NCI-H146 treated with DMSO at 0.1 percent for 48 hours (cell line): ENCODE measurements at regions not wholly inside any gene's neighbourhood (a gene's known extent, or its start where the extent isn't known, plus 50 kb on each side); places are given as distances from the start of the nearest gene placed in this dataset.
"Not testable (repeated sequence)": the region's sequence is repeated elsewhere in the genome, so short reads cannot be mapped to it uniquely, and the experiment has no call there.

Experiments
- DNase-seq: peaks from one replicate; lab custom pipeline; 2025; ENCODE audit not compliant: unreplicated experiment; lab: John Stamatoyannopoulos, UW

DNA sequence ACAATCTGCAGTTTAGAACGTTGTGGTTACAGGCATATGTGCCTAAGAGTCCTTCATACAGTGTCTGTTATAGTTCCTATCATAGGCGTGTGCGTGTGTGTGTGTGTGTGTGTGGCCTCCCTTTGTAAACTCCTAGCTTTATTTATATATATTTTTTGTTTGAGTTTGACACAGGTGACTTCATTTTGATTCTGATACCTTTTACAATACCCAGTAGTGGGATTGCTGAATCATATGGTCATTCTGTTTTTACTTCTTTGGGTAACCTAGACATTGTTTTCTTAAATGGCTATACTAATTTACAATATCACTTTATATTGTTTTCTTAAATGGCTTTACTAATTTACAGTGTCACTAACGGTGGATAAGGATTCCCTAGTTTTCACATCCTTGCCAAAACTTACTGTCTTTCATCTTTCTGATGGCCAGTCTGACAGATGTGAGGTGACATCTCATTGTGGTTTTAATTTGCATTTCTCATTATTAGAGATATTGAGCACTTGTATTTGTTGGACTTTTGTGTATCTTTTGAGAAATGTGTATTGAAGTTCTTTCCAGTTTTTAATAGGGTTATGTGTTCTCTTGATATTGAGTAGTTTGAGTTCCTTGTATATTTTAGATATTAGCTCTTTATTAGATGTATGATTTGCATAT lies 211.1 kb upstream of the NUDT6 start:
- no peak for DNase-seq

DNA sequence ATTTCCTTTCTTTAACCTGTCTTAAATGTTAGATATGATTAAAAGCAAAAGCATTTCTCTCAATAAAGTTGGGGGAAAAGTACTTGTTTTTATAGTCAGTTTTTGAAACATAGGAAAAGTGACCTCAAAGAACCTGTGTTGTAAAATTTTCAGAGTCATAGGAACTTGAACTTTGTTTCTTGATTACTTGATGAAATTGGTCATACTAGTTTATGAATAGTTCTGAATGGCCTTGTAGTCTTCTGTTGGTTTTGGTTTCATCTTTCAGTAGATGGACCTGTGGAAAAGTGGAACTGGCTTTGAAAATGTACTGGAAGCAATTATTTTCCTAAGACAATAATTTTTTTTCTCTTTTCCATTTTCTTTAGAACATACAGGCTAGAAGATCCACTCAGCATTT lies 222.2 kb upstream of the NUDT6 start:
- DNase-seq = no peak

DNA sequence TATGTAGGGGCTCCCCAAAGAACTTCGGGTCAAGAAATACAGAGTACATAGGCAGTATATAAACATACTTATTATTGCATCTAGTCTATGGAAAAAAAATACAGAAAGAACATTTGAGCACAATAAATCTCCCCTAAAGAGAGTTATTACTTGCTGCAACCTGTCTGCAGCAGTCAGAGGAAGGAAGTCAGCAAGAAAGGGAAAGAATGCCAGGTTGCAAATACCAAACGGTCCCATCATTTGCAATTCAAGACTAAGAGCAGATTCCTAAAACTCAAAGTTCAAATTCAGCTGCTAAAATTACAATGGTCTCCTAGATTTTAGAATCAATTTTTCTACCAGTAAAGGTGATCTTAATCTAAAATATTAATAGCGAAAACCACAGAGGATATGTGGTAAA lies 236.2 kb upstream of the NUDT6 start:
- no peak for DNase-seq

DNA sequence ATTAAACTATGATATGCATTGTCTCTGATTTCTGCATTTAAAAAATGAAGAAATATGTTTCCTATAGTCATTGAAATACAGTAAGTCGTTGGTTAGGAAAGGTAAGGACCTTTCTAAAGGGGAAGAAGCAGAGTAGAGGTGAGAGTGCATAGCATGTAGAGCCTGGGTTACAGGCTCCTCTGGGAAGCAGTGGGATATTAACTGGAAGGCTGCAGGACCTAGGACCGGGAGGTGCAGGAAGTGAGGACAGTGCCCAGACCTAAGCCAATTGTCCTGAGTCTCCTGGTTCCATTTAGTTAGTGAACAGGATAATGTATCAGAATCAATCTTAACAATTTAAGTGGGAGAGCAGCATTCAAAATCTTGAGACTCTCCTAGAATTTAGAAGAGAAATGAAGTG lies 237.1 kb upstream of the NUDT6 start:
- no peak for DNase-seq

DNA sequence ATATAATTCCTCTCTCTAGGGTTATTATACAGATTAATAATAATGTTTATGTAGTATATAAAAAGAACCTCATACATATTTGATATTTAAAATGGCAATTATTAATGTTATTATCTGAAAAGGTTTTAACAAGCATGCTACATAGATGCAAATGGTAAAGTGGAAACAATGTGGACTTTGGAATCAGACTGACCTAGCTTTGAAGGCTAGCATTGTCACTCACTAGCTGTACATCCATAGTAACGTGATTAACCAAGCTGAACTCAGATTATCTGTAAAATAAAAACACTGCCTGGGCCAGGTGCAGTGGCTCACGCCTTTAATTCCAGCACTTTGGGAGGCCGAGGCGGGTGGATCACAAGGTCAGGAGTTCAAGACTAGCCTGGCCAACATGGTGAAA lies 233.7 kb upstream of the SPRY1 start:
- DNase-seq = no peak

DNA sequence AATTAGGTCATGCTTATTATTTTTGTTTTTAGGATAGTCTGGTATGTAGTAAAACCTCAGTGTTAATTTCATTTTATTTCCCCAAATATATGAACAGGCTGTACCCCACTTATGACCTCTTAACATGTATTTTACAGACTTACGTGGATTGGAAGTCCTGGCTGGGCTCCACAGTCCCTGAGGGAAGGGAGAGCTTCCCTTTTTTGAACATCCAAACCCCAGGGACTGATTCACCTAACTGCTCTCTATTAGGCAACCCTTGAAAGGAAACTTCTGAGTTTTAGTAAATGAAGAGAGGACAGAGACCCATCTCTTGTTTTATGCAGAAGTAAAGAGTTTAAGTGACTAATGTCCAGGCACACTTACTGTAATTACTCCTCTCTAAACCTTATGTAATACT lies 233.1 kb upstream of the SPRY1 start:
- DNase-seq = no peak

DNA sequence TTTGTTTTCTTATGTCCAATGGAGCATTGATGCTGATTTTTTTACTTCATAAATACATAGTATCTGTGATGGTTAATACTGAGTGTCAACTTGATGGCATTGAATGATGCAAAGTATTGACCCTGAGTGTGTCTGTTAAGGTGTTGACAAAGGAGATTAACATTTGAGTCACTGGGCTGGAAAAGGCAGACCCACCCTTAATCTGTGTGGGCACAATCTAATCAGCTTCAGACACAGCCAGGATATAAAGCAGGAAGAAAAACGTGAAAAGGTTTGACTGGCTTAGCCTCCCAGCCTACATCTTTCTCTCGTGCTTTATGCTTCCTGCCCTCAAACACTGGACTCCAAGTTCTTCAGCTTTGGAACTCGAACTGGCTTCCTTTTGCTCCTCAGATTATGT lies 230.6 kb upstream of the SPRY1 start:
- DNase-seq = no peak

DNA sequence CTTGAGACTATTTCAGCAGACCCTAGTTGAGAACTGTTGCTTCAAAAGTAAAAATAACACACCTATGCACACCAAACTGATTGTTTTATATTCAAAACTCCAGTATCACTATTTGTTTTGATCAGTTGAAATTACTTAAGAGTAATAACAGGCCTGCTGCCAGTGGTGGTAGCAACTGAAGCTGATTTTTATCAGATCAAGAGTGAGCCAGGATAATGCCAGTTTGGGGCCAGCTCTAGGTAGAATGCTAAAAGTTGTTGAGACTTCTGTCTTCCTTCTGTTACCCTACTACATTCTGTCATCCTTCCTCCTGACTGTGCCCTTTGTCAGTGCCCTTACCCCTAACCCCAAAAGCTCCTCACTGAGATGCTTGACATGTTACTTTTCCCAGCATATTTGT lies 228.7 kb upstream of the SPRY1 start:
- DNase-seq = no peak

DNA sequence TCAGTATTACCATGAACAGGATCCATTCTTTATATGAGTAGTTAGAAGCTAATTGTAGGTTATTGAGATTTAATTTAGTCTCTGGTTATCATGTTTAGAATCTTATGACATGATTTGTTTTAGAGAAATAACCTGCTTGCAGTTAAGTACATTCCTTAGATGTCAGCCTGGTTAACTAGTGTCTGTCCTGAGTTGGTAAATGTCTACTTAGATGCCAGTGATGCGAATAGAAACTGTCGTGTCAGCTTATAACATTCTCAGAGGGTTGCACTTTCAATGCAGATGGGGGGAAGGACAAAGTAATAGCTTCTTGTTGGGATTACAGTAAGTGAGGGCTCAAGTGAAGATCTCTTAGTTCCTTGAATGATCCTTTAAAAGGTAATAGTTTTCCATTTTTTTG lies 227.8 kb upstream of the SPRY1 start:
- DNase-seq = no peak

DNA sequence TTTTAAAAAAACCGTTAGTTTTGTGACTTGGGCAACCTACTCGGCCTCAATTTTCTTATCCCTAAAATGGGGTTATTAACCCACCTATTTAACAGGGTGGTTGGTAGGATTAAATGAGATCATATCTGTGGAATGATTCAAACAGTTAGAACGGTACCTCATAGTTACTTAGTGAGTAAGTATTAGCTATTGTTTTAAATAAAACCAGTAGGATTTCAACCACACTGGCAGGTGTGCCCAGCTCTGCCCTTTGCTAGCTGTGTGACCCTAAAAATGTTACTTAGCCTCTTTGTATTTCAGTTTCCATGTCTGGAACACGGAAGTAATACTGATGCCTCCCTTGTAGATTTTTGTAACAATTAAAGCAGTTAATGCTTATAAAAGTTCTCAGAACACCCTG lies 225.8 kb upstream of the SPRY1 start:
- DNase-seq = no peak

DNA sequence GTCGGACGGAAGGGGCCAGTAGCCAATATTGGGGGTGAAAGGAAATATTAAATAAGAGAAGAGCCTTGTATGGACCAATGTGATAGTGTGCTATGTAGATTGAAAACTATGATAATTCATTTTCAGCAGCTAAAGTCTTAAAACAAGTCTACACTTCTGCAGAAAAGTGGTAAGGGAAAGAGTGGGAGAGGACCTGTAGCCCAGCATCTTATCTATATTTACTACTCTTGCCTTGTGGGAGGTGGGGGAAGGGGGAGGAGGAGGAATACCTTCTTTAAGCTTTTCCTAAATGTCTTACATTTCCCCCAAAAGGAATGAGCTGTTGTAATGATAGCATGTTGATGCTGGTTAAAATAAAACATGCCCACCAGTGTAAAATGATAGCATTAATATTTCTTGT lies 220.0 kb upstream of the SPRY1 start:
- no peak for DNase-seq

DNA sequence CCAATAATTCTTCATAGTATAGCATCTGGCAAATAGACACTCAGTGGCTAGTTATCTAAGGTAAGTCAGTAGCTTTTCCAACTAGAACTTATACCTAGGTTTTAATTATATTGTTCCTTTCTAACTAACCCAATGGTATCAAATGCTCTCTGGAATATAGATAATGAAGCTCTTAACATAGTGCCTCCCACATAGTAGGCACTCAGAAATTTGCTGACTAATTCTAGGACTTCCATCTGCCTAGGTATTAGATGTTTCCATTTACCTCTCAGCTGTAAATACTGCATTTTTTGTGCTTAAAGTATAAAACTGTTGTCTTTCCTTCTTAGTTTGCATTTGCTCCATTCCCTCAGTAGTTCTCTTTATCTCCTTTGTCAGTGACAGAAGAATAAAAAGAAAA lies 214.3 kb upstream of the SPRY1 start:
- no peak for DNase-seq

DNA sequence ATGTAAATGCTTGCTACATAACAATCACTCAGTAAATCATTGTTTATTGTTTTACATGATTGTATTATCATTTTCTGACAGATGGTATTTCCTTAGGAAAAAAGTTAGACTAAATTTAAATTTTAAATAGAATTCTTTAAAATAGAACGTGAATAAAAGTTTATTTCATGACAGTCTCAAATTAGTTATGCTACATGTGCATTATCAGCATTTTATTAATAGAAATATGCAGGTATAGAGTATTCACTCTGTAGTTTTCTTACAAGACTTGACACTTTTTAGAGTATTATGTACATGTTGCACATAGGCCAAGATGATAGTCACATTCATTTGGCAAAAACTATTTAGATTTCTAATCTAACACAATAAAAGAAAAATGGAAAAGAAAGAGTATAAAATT lies 213.3 kb upstream of the SPRY1 start:
- no peak for DNase-seq

DNA sequence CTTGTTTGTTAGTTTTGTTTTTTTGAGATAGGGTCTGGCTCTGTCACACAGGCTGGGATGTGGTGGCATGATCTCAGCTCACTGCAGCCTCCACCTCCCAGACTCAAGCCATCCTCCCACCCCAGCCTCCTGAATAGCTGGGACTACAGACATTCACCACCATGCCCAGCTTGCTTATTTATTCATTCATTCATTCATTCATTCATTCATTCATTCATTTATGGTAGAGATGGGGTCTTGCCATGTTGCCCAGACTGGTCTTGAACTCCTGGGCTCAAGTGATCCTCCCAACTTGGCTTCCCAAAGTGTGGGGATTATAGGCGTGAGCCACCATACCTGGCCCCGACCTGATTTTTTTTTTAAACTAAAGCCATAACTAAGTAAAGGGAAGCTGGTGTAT lies 212.8 kb upstream of the SPRY1 start:
- not testable (repeated sequence) for DNase-seq

DNA sequence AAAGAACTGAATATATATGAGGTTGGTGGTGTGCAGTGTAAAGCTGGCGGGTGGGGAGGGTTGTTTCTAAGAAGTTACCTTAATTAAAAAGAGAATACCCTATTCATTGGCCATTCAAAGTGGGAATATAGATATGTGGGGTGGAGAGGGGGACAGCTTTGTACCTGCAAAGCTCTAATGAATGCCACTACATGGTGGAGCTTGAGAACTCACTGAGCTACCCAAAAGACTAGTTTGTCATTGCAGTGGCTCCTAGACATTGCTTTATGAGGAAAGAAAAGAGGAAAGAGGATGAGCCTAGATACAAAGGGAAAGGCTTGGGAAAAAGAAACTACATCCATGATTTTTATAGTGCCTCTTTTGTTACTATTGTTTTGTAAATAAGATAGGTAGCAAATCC lies 209.9 kb upstream of the SPRY1 start:
- DNase-seq = no peak

DNA sequence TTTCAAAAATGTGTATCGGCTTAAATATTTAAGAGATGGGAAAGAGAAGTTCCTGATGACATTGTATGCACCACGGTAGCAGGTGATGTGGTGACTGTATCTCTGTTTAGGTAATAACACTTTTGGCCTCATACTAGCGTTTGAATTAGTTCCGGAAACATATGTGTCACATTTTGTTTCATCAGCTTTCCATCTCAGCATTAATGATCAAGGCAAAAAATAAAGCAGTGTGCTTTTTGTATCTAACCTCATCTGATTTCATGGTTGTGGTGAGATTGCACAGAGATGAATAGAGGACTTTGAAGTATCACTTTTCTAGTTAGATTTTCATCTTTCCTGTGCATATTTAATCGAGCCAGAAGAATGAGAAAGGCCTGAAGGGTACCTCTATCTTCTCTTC lies 206.4 kb upstream of the SPRY1 start:
- DNase-seq = no peak

DNA sequence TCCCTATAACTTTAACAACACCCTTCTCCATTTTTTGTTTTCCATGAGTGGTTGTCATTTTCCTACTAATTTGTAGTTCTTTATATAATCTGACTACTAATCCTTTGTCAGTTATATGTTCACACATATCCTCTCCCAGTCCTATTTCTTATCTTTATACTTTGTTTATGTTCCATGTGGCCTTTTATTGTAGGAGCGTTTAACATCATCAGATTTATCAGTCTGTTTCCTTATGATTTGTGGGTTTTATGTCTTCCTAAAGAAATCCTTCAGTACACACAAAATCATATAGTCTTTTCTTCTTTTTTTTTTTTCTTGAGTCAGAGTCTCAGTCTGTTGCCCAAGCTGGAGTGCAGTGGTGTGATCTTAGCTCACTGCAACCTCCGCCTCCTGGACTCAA lies 204.9 kb upstream of the SPRY1 start:
- DNase-seq = no peak

DNA sequence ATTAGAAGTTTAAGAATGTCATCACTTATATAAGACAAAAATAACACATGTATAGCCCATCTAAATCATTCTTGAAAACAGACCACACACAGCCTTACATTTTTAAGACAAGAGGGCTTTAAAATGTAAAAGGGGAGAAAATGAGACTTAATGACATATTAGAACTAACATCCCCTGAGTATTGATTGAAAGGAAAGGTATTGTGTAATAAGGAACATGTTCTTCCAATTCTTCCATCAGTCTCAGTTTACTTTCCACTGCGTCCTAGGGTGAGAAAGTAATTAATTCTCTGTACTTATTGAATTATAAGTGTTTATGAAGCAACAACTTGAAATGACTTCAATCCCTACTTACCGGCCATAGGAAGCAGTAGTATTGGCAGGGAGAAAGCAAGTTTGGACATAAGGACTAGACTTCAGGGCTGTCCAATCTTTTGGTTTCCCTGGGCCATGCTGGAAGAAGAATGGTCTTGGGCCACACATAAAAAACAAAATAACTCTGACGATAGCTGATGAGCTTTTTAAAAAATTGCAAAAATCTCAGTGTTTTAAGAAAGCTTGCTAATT lies 202.7 kb upstream of the SPRY1 start:
- no peak for DNase-seq

DNA sequence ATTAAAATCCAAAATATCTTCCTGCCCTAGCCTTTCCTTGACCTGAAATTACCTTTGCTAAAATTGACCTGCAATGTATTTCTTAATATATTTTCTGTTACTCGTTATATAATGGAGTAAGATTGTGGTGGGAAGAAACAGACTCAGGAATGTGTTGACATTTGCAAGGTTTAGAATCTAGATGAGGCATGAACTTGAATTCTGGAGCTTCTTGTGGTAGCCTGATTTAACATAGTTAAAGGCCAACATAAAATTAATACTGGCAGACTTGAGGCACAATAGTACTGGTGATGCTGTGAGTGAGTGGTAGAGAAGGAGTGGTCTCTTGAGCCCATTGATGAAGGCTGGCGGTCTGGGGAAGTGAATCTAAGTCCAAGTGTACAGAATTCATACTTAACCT lies 197.9 kb upstream of the SPRY1 start:
- DNase-seq = no peak

DNA sequence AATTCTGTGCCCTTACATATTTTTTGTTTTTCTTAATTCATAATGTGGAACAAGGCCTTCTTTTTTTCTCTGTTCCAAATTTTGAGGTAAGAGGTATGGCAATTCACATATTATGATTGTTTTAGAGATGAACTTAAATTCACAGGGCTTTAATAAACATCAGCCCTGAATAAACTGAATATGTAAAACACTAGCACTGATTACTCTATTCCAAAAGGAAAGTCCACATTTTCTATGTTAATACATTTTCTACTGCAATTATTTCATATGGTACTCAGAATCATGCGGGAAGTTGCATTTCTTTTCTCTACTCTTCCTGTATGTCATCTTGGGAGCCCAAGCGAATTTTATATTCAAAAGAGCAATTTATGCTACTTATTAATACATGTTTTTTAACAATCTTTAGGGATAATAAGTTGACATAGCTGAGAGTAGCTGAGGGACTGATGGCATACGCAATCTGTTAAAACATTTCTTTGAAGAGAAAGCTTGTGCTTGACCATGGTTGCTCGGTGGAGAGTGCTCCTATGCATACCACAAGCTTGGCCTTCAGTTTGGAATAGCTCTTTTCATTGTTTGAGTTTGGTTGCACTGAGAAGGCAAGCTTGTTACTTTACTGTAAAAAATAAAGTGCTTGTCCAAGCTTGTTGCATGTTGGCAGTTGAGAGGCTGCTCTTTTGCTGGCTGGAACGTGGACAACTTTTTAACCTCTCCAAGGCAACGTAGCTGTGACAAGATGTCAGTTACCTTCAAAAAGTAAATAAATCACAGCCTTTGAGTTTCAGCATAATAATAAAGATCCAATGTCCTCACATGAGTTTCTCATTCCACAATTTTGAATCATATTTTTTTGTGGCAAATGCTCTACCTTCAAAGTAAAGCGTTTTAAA lies 196.3 kb upstream of the SPRY1 start:
- no peak for DNase-seq

DNA sequence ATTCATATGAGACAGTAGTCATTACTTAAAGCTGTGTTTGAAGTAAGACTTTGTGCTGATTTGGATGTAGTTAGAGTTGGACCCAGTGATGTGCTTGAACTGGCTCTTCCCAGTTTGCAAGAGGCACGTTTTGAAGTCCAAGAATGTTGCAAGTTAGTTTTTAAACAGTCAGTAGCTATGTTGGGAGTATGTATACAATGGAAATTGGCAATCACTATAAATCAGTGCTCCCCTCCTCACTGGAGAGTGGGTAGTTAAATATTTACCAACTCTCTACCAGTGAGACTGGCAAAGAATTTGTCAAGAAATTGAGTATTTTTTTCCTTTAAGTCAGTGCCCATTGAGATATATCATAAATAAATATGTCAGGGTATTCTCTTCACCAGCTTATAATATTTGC lies 191.9 kb upstream of the SPRY1 start:
- no peak for DNase-seq

DNA sequence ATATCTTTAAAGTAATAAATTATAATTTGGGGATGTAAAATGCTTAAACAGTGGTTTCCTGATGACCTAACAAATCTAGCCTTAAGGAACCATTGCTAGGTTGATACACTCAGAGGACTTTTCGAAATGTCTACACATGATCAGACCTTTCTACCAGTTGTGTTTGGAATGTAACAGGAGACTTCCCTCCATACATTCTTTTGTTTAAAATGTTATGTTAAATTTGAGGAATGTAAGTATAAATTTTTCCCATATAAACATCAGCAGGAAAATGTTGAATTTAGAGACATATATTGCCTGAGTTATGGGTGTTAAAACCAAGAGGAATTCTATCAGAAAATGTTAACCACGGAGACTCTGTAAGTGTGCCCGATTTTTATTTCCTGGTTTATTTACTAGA lies 190.6 kb upstream of the SPRY1 start:
- no peak for DNase-seq
